NCI-H1694 (cell line): ENCODE measurements at regions not wholly inside any gene's neighbourhood (a gene's known extent, or its start where the extent isn't known, plus 50 kb on each side); places are given as distances from the start of the nearest gene placed in this dataset.
"Not testable (repeated sequence)": the region's sequence is repeated elsewhere in the genome, so short reads cannot be mapped to it uniquely, and the experiment has no call there.

ENCODE experiments used
- DNase-seq: peaks from one replicate; lab custom pipeline; 2025; lab: John Stamatoyannopoulos, UW

GRCh38 chr1:224791362-224791941 lies 138.0 kb upstream of the DNAH14 start:
- DNase-seq: no peak

GRCh38 chr1:224795591-224795990 lies 133.9 kb upstream of the DNAH14 start:
- DNase-seq: no peak

- no peak for DNase-seq
Observed at GRCh38 chr1:224799083-224799482, 130.4 kb upstream of the DNAH14 start.

DNA sequence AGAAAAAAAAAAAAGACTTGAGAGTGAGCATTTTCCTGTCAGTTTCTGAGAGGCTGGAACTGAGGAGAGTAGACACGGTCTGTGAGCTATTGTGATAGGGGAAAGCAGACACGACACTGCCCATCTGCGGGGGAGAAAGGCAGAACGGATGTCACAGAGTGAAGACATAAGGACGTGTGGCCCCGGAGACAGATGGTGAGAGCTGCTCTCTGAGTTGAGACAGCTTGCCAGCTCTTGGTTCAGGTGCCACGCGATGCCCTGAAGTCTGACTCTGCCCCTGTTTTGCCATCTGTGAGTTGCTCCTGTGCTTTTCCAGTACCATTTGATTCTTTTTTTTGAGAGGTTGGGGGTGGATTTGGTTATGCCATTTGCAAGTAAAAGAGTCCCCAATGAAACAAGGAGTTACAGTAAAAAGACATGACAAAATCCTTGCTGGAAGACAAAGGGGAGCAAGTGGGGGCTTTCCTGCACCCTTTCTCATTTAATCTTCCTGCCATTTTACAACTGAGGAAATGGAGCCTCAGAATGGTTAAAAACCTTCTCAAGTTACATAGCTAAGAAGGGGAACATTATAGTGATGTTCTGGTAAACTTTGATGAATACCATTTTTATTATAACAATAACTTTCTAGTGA lies 128.9 kb upstream of the DNAH14 start:
- DNase-seq: peak; percentile 98

DNA sequence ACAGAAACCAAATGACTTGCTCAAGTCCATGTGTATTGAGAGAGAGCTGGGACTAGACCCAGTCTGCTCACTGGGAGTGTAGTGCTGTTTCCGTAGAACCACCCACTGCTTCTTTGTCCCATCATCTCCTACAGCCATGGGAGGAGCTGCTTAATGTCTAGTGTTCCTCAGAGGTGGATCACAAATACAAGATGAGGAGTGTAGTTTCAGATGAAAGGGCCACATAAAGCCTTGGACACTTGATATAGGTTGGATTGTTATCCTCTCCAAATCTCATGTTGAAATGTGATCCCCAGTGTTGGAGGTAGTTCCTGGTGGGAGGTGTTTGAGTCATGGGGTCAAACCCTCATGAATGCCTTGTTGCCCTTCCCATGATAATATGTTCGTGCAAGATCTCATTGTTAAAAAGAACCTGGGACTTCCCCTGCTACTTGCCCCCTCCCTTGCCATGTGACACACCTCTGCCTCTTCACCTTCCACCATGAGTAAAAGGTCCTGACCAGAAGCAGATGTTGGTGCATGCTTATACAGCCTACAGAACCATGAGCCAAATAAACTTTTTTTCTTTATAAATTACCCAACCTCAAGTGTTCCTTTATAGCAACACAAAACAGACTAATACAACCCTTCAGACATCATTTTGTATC lies 127.5 kb upstream of the DNAH14 start:
- no peak for DNase-seq

DNA sequence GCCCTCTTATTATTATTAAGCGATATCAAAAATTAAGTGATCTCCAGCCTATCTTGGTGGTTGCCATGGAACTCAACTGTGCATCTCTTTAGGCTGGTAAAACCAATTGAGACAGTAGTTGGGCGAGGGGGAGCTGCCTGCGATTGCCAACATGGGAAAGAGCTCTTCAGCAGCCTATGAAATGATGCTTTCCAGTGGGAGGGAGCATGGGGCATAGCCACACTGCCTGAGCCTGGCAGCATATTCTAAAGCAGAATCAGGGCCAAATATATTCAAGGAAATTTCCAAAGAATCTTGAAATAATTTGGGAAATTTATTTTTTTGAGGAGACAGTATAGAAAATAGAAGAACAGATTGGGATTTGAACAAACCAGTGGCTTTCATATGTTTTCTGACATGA lies 126.9 kb upstream of the DNAH14 start:
- DNase-seq: no peak

DNA sequence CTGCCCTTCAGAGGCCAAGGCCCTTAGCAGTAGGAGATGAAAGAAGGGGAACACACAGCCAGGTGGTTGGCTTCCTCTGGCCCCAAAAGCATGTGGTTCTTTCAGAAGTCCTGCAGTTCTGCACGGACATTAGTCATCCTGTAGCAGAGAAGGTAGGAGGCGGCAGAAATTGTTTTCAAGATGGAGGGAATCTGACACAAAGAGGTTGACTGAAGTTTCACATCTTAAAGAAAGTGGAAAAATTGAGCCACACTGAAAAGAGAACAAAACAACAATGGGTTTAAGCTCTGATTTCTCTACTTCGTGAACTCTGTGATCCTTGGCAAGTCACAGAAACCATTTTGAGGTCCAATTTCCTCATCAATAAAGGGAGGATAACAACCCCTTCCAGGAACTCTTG lies 125.3 kb upstream of the DNAH14 start:
- DNase-seq: no peak

DNA sequence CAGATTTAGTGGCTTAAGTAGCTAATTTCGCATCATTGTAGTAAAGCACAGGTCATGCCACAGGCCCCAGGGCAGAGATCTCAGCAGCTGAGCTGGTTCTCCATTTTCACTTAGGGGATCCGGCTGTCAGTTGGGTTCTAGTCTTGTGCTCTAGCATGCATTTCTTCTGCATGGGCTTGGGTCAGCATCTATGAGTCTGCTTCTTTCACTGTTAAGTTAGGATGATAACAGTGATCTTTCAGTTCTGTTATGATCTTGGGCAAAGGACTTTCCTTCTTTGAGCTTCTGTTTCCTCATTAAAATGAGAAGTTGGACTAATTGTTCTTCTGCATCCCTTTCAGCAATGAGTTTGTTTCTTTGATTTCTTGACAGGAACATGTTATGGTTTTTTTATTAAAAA lies 123.6 kb upstream of the DNAH14 start:
- DNase-seq: no peak

- DNase-seq: no peak
Observed at GRCh38 chr1:224809137-224809536, 120.3 kb upstream of the DNAH14 start.

DNA sequence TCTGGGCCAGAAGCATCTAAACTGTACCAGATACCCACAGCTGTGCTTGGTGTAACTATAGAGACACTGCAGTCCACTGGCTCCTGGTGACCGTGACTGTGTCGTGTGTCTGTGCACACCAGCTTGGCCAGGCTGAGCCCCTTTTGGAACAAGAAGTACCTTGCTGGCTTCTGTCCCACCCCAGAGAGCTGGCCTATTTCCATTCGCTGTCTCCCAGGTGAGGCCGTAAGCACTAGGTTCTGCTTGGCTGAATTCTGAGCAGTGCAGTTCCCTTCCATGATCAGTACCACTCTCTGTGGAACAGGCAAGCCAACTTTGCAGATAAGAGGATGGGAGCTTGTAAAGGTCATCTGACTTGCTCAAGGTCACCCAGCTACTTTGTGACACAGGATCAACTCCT lies 119.9 kb upstream of the DNAH14 start:
- no peak for DNase-seq

- DNase-seq: no peak
Observed at GRCh38 chr1:224811564-224811963, 117.9 kb upstream of the DNAH14 start.

DNA sequence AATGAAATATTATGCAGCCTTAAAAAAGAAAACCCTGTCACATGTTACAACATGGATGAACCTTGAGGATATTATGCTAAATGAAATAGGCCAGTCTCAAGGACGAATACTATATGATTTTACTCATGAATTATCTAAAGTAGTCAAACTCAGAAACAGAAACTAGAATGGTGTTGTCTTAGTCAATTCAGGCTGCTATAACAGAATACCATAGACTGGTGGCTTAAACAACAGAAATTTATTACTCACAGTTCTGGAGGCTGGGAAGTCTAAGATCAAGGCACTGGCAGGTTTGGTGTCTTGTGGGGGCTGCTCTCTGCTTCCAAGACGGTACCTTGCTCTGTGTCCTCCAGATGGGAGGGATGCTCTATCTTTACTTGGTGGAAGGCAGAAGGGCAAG lies 113.8 kb upstream of the DNAH14 start:
- DNase-seq: no peak

- DNase-seq: no peak
Observed at GRCh38 chr1:224816062-224816461, 113.4 kb upstream of the DNAH14 start.

- no peak for DNase-seq
Observed at GRCh38 chr1:224817382-224817781, 112.1 kb upstream of the DNAH14 start.

- DNase-seq: no peak
Observed at GRCh38 chr1:224819861-224820260, 109.6 kb upstream of the DNAH14 start.

DNA sequence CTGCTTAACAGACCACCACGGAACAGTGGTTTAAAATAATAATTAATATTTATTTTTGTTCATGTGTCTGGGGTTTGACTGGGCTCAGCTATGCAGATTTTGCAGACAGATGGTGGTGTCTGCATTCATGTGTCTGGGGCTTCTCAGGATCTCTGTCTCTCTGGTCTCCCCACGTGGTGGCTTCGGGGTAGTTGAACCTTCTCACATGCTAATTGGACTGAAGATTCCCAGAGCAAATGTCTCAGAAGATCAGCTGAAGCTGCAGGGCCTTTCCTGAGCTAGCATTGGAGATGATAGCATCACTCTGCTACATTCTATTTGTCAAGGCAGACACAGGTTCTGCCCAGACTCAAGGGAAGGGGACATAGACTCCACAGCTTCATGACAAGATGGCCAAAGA lies 109.1 kb upstream of the DNAH14 start:
- DNase-seq: peak; percentile 17

GRCh38 chr1:224821751-224822150 lies 107.7 kb upstream of the DNAH14 start:
- DNase-seq: not testable (repeated sequence)

DNA sequence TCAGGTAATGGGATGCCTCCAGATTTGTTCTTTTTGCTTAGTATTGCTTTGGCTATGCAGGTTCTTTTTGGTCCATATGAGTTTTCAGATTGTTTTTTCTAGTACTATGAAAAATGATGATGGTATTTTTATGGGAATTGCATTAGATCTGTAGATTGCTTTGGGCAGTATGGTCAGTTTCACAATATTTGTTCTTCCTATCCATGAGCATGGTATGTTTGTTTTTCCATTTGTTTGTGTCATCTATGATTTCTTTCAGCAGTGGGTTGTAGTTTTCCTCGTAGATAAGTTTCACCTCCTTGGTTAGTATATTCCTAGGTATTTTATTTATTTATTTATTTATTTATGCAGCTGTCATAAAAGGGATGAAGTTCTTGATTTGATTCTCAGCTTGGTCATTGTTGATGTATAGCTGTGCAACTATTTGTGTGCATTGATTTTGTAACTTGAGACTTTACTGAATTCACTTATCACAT lies 103.9 kb upstream of the DNAH14 start:
- no peak for DNase-seq

- no peak for DNase-seq
Observed at GRCh38 chr1:224828691-224829090, 100.8 kb upstream of the DNAH14 start.

DNA sequence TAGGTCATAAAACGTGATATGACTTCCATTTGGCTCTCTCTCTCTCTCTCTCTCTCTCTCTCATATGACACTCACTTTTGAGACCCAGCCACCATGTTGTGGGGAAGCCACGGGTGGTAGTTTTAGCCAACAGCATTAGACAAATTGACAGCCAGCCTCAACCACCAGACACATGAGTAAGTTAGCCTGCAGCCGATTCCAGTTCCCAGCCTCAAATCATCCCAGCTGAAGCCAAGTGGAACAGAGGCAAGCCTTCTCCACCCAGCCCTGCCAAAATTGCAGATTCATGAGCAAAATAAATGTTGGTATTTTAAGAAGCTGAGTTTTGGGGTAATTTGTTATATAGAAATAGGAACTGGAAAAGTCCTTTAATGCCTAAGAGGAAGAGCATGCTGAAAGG lies 98.0 kb upstream of the DNAH14 start:
- no peak for DNase-seq

DNA sequence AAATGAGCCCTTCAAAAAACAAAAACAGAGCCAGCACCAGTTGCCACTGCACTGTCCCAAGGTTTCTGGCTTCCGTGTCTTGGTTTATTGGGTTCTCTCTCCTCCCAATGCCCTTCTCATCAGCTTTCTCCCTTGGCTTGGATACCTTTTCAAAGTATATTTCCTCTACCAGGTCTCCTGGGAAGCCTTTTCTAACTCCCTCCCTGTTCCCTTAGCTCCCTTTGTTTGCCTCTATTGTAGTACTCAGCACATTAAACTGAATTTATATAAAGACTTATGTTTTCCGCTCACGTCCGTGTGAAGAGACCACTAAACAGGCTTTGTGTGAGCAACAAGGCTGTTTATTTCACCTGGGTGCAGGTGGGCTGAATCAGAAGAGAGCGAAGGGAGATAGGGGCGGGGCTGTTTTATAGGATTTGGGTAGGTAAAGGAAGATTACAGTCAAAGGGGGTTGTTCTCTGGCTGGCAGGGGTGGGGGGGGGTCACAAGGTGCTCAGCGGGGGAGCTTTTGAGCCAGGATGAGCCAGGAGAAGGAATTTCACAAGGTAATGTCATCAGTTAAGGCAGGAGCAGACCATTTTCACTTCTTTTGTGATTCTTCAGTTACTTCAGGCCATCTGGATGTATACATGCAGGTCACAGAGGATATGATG lies 89.7 kb upstream of the DNAH14 start:
- not testable (repeated sequence) for DNase-seq

- not testable (repeated sequence) for DNase-seq
Observed at GRCh38 chr1:224841803-224842202, 87.7 kb upstream of the DNAH14 start.
